ENCODE measurements at regions not wholly inside any gene's neighbourhood (a gene's known extent, or its start where the extent isn't known, plus 50 kb on each side); places are given as distances from the start of the nearest gene placed in this dataset.

GRCh38 chr12:92362785-92363184, 217.1 kb upstream of the BTG1 start:
- no peak for TF ChIP-seq CTCF (IDR thresholded peaks at IDR 0.05)
- TF ChIP-seq POLR2A (IDR thresholded peaks at IDR 0.05) = no peak

All from thyroid gland (tissue), 4 donors.